ENCODE measurements at regions not wholly inside any gene's neighbourhood (a gene's known extent, or its start where the extent isn't known, plus 50 kb on each side); places are given as distances from the start of the nearest gene placed in this dataset.

DNA sequence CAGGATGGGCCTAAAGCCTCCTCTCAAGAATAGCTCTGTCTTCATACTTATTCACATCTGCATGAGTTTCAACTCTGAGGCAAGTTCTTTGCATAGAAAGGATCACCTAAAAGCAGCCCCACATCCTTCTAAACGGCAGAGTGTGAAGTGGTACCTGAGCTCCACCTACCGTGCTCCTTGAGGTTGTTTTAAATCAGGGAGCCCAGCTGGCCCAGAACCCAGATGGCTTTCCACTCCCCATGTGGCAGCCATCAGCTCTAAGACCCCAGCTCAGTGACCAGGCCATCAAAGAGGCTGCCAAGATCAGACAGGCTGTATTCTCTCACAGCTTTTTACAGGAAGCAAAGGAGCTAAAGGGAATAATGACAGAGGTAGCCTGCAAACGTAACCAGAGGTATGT, 299.3 kb downstream of the RASEF start:
- TF ChIP-seq, protein P1, sequence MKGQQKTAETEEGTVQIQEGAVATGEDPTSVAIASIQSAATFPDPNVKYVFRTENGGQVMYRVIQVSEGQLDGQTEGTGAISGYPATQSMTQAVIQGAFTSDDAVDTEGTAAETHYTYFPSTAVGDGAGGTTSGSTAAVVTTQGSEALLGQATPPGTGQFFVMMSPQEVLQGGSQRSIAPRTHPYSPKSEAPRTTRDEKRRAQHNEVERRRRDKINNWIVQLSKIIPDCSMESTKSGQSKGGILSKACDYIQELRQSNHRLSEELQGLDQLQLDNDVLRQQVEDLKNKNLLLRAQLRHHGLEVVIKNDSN (IDR thresholded peaks at IDR 0.05): no peak
- TF ChIP-seq, protein P2, sequence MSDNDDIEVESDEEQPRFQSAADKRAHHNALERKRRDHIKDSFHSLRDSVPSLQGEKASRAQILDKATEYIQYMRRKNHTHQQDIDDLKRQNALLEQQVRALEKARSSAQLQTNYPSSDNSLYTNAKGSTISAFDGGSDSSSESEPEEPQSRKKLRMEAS (IDR thresholded peaks at IDR 0.05): no peak
- TF ChIP-seq FOXM1 (IDR thresholded peaks at IDR 0.05; ENCODE audit: borderline replicate concordance, low read depth): no peak
- no peak for TF ChIP-seq NFIC (IDR thresholded peaks at IDR 0.05)
- no peak for TF ChIP-seq TCF12 (IDR thresholded peaks at IDR 0.05; ENCODE audit: low read depth)
- no peak for TF ChIP-seq ZBTB7A (IDR thresholded peaks at IDR 0.05; ENCODE audit: low read depth)
- TF ChIP-seq YY1 (IDR thresholded peaks at IDR 0.05; ENCODE audit: low read depth): no peak

DNA sequence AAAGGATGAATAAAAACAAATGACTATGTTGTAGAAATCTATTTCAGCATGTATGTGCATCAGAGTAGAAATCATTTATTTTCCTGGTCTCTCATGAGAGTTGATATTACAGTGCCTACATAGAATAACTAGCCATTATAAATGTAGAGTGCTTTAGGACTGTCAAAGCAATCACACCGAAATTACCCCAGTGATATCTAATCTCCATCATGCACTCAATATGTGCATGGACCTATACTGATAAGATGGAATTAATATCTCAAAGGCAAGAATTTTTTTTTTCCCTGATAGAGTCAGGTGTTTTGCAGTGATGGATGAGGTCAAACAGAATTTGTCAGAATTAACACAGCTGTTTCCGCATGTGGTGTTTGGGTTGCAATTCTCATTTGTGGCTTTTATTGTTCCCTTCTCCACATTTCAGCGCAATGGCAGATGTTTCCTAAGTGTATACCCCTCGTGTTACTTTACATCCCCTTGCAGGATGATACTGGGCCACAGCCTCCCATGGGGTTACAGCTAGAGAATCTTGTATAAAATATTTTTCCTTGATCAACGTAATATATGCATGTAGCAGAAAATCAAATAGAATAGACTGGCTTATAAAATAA, 298.8 kb downstream of the RASEF start:
- TF ChIP-seq, protein P2 (IDR thresholded peaks at IDR 0.05): no peak
- TF ChIP-seq TEAD4 (IDR thresholded peaks at IDR 0.05): no peak
- TF ChIP-seq FOXM1 (IDR thresholded peaks at IDR 0.05; ENCODE audit: borderline replicate concordance, low read depth): no peak

DNA sequence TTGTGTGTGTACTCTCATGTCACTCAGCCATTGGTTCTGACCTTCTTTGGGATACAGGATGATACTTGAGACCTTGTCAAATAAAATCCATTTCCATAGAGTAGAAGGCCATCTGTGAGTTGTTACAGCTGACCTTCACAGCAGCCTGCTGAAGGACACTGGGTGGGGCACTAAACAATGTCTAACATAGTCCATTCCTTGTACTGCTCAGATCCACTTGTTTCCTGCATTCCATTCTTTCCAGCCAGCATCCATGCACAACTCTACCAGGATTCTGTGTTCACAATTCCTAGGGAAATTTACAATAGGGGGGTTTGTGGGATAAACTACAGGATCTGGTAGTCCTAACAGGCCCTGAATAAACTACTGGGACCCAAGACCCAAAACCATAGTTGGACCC, 286.4 kb downstream of the RASEF start:
- TF ChIP-seq CEBPB (IDR thresholded peaks at IDR 0.05) (no peak), TEAD4 (IDR thresholded peaks at IDR 0.05) (no peak), TCF12 (IDR thresholded peaks at IDR 0.05; ENCODE audit: low read depth) (no peak), TAF1 (IDR thresholded peaks at IDR 0.05; ENCODE audit: low read depth) (no peak), FOXM1 (IDR thresholded peaks at IDR 0.05; ENCODE audit: borderline replicate concordance, low read depth) (no peak), CREB1 (IDR thresholded peaks at IDR 0.05; ENCODE audit: low read depth) (no peak), NFIC (IDR thresholded peaks at IDR 0.05) (no peak), YY1 (IDR thresholded peaks at IDR 0.05; ENCODE audit: low read depth) (no peak), RAD21 (IDR thresholded peaks at IDR 0.05; ENCODE audit: low read depth) (no peak), EGR1 (IDR thresholded peaks at IDR 0.05) (no peak), ZBTB7A (IDR thresholded peaks at IDR 0.05; ENCODE audit: low read depth) (no peak), EP300 (IDR thresholded peaks at IDR 0.05; ENCODE audit: borderline replicate concordance) (no peak)
- TF ChIP-seq, protein P1 (IDR thresholded peaks at IDR 0.05): no peak
- TF ChIP-seq, protein P3, sequence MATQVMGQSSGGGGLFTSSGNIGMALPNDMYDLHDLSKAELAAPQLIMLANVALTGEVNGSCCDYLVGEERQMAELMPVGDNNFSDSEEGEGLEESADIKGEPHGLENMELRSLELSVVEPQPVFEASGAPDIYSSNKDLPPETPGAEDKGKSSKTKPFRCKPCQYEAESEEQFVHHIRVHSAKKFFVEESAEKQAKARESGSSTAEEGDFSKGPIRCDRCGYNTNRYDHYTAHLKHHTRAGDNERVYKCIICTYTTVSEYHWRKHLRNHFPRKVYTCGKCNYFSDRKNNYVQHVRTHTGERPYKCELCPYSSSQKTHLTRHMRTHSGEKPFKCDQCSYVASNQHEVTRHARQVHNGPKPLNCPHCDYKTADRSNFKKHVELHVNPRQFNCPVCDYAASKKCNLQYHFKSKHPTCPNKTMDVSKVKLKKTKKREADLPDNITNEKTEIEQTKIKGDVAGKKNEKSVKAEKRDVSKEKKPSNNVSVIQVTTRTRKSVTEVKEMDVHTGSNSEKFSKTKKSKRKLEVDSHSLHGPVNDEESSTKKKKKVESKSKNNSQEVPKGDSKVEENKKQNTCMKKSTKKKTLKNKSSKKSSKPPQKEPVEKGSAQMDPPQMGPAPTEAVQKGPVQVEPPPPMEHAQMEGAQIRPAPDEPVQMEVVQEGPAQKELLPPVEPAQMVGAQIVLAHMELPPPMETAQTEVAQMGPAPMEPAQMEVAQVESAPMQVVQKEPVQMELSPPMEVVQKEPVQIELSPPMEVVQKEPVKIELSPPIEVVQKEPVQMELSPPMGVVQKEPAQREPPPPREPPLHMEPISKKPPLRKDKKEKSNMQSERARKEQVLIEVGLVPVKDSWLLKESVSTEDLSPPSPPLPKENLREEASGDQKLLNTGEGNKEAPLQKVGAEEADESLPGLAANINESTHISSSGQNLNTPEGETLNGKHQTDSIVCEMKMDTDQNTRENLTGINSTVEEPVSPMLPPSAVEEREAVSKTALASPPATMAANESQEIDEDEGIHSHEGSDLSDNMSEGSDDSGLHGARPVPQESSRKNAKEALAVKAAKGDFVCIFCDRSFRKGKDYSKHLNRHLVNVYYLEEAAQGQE (IDR thresholded peaks at IDR 0.05; ENCODE audit: low read depth): no peak
- TF ChIP-seq, protein P2 (IDR thresholded peaks at IDR 0.05): no peak

DNA sequence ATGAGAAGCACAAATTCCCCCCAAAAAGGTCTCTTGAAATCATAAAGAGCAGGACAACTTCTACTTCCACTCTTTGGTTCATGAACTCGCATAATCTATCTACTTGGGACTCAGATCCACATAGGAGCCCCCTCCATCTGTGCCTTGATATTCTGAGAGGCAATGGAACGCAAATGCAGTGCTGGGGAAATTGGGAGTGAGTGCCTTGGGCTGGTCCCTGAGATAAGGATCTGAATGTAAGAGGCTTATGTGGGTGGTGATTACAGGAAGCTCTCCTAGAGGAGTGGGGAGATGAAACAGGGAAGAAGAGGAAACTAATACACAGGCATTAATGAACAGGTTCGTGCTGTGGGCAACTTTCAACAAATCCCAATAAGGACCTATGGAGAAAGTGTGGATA, 285.6 kb downstream of the RASEF start:
- TF ChIP-seq NFIC (IDR thresholded peaks at IDR 0.05) (no peak), ZBTB7A (IDR thresholded peaks at IDR 0.05; ENCODE audit: low read depth) (no peak)
- TF ChIP-seq, protein P3 (IDR thresholded peaks at IDR 0.05; ENCODE audit: low read depth): no peak
- TF ChIP-seq, protein P1 (IDR thresholded peaks at IDR 0.05): no peak

DNA sequence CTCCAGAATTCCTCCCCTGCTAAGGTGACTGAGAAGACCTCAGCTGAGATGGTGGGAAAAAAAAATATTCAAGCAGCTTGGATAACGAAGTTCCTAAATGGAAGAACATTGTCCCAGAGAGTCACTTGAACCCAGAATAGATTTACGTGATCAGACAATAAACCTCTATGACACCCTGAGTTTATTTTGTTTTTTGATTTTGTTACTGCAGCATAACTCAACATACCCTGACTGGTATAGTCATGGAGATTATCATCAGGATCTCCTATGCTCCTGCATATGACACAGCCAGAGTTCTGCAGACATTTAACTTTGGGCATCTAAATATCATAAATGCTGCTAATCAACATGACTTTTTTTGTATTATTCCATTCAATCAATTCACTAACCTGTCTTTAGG, 282.9 kb downstream of the RASEF start:
- TF ChIP-seq, protein P2 (IDR thresholded peaks at IDR 0.05): no peak
- TF ChIP-seq CREB1 (IDR thresholded peaks at IDR 0.05; ENCODE audit: low read depth) (no peak), RAD21 (IDR thresholded peaks at IDR 0.05; ENCODE audit: low read depth) (no peak), TCF12 (IDR thresholded peaks at IDR 0.05; ENCODE audit: low read depth) (no peak), TAF1 (IDR thresholded peaks at IDR 0.05; ENCODE audit: low read depth) (no peak), FOXM1 (IDR thresholded peaks at IDR 0.05; ENCODE audit: borderline replicate concordance, low read depth) (no peak), YY1 (IDR thresholded peaks at IDR 0.05; ENCODE audit: low read depth) (no peak), CEBPB (IDR thresholded peaks at IDR 0.05) (no peak), NFIC (IDR thresholded peaks at IDR 0.05) (no peak)
- TF ChIP-seq, protein P3 (IDR thresholded peaks at IDR 0.05; ENCODE audit: low read depth): no peak

All from Ishikawa (cell line).